GM12878 (cell line): ENCODE measurements at regions not wholly inside any gene's neighbourhood (a gene's known extent, or its start where the extent isn't known, plus 50 kb on each side); places are given as distances from the start of the nearest gene placed in this dataset.

ENCODE experiments used
- ATAC-seq: fragments of 200-7000 bp; cut with Tn5 transposase; 3 replicates; pipeline ENCODE4 v1.9.1; 2020; ENCODE audit warnings: mild to moderate bottlenecking, moderate library complexity
- BruUV-seq: library from RNA; stranded (reverse); fragments of 400-500 nt; replicated peaks from 2 replicates; lab custom pipeline; 2021; lab: Mats Ljungman, UMichigan
- CTCF ChIA-PET: fragments of 300-600 bp; sonication (Branson Sonifier 250); formaldehyde crosslinking; extraction: SDS; loops from one replicate; lab custom pipeline; 2021; ENCODE audit warnings: inconsistent platforms; lab: Yijun Ruan, JAX
- POLR2A ChIA-PET: fragments of 350-600 bp; formaldehyde crosslinking; extraction: SDS; loops from one replicate; lab custom pipeline; 2021; ENCODE audit warnings: inconsistent platforms; lab: Charles Lee
- RAD21 ChIA-PET: fragments of 300-600 bp; sonication (Branson Sonifier 250); formaldehyde crosslinking; loops from one replicate; lab custom pipeline; 2023; ENCODE audit warnings: antibody characterized with exemption; ENCODE audit not compliant: unreplicated experiment; lab: Charles Lee
- SMC1A ChIA-PET: fragments of 300-600 bp; sonication (Branson Sonifier 250); formaldehyde crosslinking; loops from one replicate; lab custom pipeline; 2023; ENCODE audit not compliant: unreplicated experiment, uncharacterized antibody; lab: Charles Lee
- DNase-seq: peaks from one replicate; pipeline ENCODE4 v3.0.0-alpha.2; 2011; ENCODE audit warnings: low read depth, low spot score
- FAIRE-seq: peaks from 3 replicates; lab custom pipeline; 2011; peaks lifted over from hg19 to GRCh38; lab: Jason Lieb, UNC
- H2AFZ ChIP-seq: 2 replicates; pipeline ENCODE4 v1.6.0; 2011; ENCODE audit warnings: low read depth, low read length, control low read depth; ENCODE audit not compliant: control insufficient read depth
- H3K27ac ChIP-seq: 2 replicates; pipeline ENCODE4 v1.5.1; 2011; ENCODE audit warnings: control low read depth; ENCODE audit not compliant: control insufficient read depth, insufficient read depth
- H3K27me3 ChIP-seq, 2 experiments: replicated peaks in 1 of 2; 2 replicates each; pipeline versions ENCODE4 v1.6.0 to v1.6.1; 2011; ENCODE audit warnings: low read length in 1 of 2; ENCODE audit not compliant: control insufficient read depth in 2 of 2, insufficient read depth in 2 of 2
- H3K36me3 ChIP-seq, 2 experiments: 2 replicates each; pipeline ENCODE4 v1.5.1; 2011; ENCODE audit warnings: low read length in 1 of 2; ENCODE audit not compliant: control insufficient read depth in 2 of 2, insufficient read depth in 2 of 2
- H3K4me1 ChIP-seq: 2 replicates; pipeline ENCODE4 v1.6.1; 2011; ENCODE audit warnings: mild to moderate bottlenecking, low read length, moderate library complexity, mixed read lengths; ENCODE audit not compliant: control insufficient read depth, insufficient read depth
- H3K4me2 ChIP-seq: 2 replicates; pipeline ENCODE4 v1.6.0; 2011; ENCODE audit warnings: control low read depth; ENCODE audit not compliant: control insufficient read depth, insufficient read depth
- H3K4me3 ChIP-seq: fragments of 200-600 bp; sonication (generic); 2 replicates; pipeline ENCODE4 v1.5.1; 2016
- H3K79me2 ChIP-seq: 2 replicates; pipeline ENCODE4 v1.6.0; 2011; ENCODE audit warnings: low read length; ENCODE audit not compliant: control insufficient read depth, insufficient read depth
- H3K9ac ChIP-seq: 2 replicates; pipeline ENCODE4 v1.8.0; 2011; ENCODE audit warnings: low read length, control low read depth, mixed read lengths; ENCODE audit not compliant: control insufficient read depth, insufficient read depth
- H3K9me3 ChIP-seq: replicated peaks from 3 replicates; pipeline ENCODE4 v1.5.1; 2011; ENCODE audit warnings: mild to moderate bottlenecking, low read length; ENCODE audit not compliant: control insufficient read depth, insufficient read depth
- H4K20me1 ChIP-seq: 2 replicates; pipeline ENCODE4 v1.6.0; 2011; ENCODE audit not compliant: control insufficient read depth, insufficient read depth
- ATF7 ChIP-seq: fragments of 450-650 bp; IDR thresholded peaks from 2 replicates; pipeline ENCODE4 v1.6.1; 2016; ENCODE audit warnings: low read depth, mild to moderate bottlenecking
- CHD1 ChIP-seq: IDR thresholded peaks from 2 replicates; pipeline ENCODE4 v1.6.1; 2012; ENCODE audit warnings: low read depth, low read length, improper control_type of control experiment
- ETV6 ChIP-seq, 2 experiments: fragments of 450-650 bp in 1 of 2; IDR thresholded peaks in 1 of 2; conservative IDR thresholded peaks in 1 of 2; 2 replicates each; pipeline ENCODE4 v1.6.1; 2014; ENCODE audit warnings: antibody characterized with exemption in 1 of 2, borderline replicate concordance in 1 of 2, low read depth in 1 of 2, mild to moderate bottlenecking in 1 of 2, moderate library complexity in 1 of 2
- FOXM1 ChIP-seq: IDR thresholded peaks from 2 replicates; pipeline ENCODE4 v1.6.1; 2012; ENCODE audit warnings: low read depth, mild to moderate bottlenecking, inconsistent platforms, low read length, moderate library complexity
- HDAC6 ChIP-seq: fragments of 200-600 bp; sonication (generic); IDR thresholded peaks from one replicate; pipeline ENCODE4 v1.8.0; 2017; ENCODE audit warnings: antibody characterized with exemption; ENCODE audit not compliant: unreplicated experiment
- MTA2 ChIP-seq: fragments of 450-650 bp; IDR thresholded peaks from 2 replicates; pipeline ENCODE4 v1.6.1; 2016; ENCODE audit warnings: low read depth, mild to moderate bottlenecking, moderate library complexity
- TCF7 ChIP-seq: IDR thresholded peaks from 2 replicates; pipeline ENCODE4 v1.6.1; 2014; ENCODE audit warnings: antibody characterized with exemption, borderline replicate concordance
- ZBED1 ChIP-seq: IDR thresholded peaks from 2 replicates; pipeline ENCODE4 v1.6.1; 2016; ENCODE audit warnings: borderline replicate concordance
- WGBS: methylation state at CpG from one replicate; pipeline ENCODE4 v1.1.6; 2016; ENCODE audit warnings: low lambda C conversion rate; ENCODE audit not compliant: insufficient replicate concordance, insufficient coverage; ENCODE audit errors: missing lambda C conversion rate; 5-methylcytosine and 5-hydroxymethylcytosine counted together
- in situ Hi-C: fragments of 300-500 bp; cut with MboI; formaldehyde crosslinking; loops from 9 replicates; pipeline ENCODE4 v1.14.3; 2018; ENCODE audit warnings: mixed read lengths
- intact Hi-C: fragments of 100-400 bp; cut with micrococcal nuclease; formaldehyde crosslinking; loops from one replicate; pipeline ENCODE4 v1.14.2; 2022; ENCODE audit not compliant: unreplicated experiment
- TF ChIP-seq, protein P1 (sequence below): fragments of 150-350 bp; IDR thresholded peaks from 2 replicates; pipeline ENCODE4 v1.6.1; 2016; ENCODE audit warnings: low read depth, low read length
- TF ChIP-seq, protein P2 (sequence below): fragments of 450-650 bp; IDR thresholded peaks from 2 replicates; pipeline ENCODE4 v1.6.1; 2017; ENCODE audit warnings: mild to moderate bottlenecking, moderate library complexity

DNA sequence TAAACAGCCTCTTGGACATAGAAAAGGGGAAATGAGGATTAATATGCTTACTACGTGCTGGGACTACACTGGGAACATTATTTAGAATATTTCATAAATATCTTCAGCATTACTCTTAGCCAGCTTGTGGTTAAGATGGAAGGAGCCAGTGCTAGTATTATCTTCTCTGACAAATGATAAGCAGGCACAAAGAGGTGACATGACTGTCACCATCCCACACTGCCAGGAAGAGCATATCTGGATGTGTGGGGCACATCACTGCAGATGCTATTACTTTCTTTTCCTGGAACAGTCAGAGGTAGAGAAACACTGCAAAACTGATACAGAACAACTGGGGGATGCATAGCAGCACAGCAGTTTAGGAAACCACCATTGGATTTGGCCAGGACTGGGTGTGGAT lies 281.0 kb upstream of the TNC start:
- no peak for DNase-seq
- H4K20me1 ChIP-seq = no peaks in the 10 kb centered on the region
- no peaks in the 10 kb centered on the region for H3K36me3 ChIP-seq
- H2AFZ ChIP-seq = no peak overlapping the region
- no peaks in the 10 kb centered on the region for H3K27me3 ChIP-seq
- SMC1A ChIA-PET = no interaction called here
- CTCF ChIA-PET = no interaction called here
- WGBS = 0% methylated on average over 1 of the region's 1 CpG
- no peak for TF ChIP-seq ZBED1
- TF ChIP-seq ETV6 (conservative IDR thresholded peaks at IDR 0.05 in 1 of 2, IDR thresholded peaks at IDR 0.05 in 1 of 2; ENCODE audit: borderline replicate concordance in 1 of 2, low read depth in 1 of 2) = no peak
- TF ChIP-seq HDAC6 = no peak
- no peak for TF ChIP-seq MTA2
- TF ChIP-seq FOXM1 = no peak
- TF ChIP-seq, protein P1, sequence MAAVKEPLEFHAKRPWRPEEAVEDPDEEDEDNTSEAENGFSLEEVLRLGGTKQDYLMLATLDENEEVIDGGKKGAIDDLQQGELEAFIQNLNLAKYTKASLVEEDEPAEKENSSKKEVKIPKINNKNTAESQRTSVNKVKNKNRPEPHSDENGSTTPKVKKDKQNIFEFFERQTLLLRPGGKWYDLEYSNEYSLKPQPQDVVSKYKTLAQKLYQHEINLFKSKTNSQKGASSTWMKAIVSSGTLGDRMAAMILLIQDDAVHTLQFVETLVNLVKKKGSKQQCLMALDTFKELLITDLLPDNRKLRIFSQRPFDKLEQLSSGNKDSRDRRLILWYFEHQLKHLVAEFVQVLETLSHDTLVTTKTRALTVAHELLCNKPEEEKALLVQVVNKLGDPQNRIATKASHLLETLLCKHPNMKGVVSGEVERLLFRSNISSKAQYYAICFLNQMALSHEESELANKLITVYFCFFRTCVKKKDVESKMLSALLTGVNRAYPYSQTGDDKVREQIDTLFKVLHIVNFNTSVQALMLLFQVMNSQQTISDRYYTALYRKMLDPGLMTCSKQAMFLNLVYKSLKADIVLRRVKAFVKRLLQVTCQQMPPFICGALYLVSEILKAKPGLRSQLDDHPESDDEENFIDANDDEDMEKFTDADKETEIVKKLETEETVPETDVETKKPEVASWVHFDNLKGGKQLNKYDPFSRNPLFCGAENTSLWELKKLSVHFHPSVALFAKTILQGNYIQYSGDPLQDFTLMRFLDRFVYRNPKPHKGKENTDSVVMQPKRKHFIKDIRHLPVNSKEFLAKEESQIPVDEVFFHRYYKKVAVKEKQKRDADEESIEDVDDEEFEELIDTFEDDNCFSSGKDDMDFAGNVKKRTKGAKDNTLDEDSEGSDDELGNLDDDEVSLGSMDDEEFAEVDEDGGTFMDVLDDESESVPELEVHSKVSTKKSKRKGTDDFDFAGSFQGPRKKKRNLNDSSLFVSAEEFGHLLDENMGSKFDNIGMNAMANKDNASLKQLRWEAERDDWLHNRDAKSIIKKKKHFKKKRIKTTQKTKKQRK = no peak
- no peak for TF ChIP-seq ATF7
- no peak for TF ChIP-seq CHD1
- no peak for TF ChIP-seq TCF7
- TF ChIP-seq, protein P2, sequence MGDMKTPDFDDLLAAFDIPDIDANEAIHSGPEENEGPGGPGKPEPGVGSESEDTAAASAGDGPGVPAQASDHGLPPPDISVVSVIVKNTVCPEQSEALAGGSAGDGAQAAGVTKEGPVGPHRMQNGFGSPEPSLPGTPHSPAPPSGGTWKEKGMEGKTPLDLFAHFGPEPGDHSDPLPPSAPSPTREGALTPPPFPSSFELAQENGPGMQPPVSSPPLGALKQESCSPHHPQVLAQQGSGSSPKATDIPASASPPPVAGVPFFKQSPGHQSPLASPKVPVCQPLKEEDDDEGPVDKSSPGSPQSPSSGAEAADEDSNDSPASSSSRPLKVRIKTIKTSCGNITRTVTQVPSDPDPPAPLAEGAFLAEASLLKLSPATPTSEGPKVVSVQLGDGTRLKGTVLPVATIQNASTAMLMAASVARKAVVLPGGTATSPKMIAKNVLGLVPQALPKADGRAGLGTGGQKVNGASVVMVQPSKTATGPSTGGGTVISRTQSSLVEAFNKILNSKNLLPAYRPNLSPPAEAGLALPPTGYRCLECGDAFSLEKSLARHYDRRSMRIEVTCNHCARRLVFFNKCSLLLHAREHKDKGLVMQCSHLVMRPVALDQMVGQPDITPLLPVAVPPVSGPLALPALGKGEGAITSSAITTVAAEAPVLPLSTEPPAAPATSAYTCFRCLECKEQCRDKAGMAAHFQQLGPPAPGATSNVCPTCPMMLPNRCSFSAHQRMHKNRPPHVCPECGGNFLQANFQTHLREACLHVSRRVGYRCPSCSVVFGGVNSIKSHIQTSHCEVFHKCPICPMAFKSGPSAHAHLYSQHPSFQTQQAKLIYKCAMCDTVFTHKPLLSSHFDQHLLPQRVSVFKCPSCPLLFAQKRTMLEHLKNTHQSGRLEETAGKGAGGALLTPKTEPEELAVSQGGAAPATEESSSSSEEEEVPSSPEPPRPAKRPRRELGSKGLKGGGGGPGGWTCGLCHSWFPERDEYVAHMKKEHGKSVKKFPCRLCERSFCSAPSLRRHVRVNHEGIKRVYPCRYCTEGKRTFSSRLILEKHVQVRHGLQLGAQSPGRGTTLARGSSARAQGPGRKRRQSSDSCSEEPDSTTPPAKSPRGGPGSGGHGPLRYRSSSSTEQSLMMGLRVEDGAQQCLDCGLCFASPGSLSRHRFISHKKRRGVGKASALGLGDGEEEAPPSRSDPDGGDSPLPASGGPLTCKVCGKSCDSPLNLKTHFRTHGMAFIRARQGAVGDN = no peak
- TF ChIP-seq, all 136 proteins: peak for 0
- ATAC-seq (no peak), FAIRE-seq (no peak)
- POLR2A ChIA-PET = no interaction called here
- Histone ChIP-seq H3K79me2 (no peaks in the 10 kb centered on the region), H3K9me3 (no peaks in the 10 kb centered on the region), H3K27ac (no peak overlapping the region), H3K9ac (no peak overlapping the region), H3K4me2 (no peak overlapping the region), H3K4me3 (no peak overlapping the region), H3K4me1 (no peaks in the 10 kb centered on the region)
- in situ Hi-C loops = no loop called here
- BruUV-seq = no TSS peak
- RAD21 ChIA-PET = no interaction called here
- intact Hi-C loops = no loop called here
